T-helper 17 cell (primary cell): ENCODE measurements at regions not wholly inside any gene's neighbourhood (a gene's known extent, or its start where the extent isn't known, plus 50 kb on each side); places are given as distances from the start of the nearest gene placed in this dataset.
"Not testable (repeated sequence)": the region's sequence is repeated elsewhere in the genome, so short reads cannot be mapped to it uniquely, and the experiment has no call there.

Experiments used
- ATAC-seq: fragments of 150-1000 bp; cut with Tn5 transposase; 2 replicates; pipeline ENCODE4 v1.10.0; 2021; ENCODE audit warnings: mild to moderate bottlenecking, moderate library complexity
- DNase-seq, 3 donors: peaks; one replicate each; pipeline versions ENCODE4 v3.0.0 to v3.0.0-alpha.2; 2020 to 2021
- H3K9me3 ChIP-seq: one replicate; pipeline ENCODE4 v1.7.0; 2013; ENCODE audit warnings: low read length, mild to moderate bottlenecking; ENCODE audit not compliant: control insufficient read depth, poor library complexity, severe bottlenecking
- H3K27ac Mint-ChIP-seq: one replicate; pipeline ENCODE4 v1.8.0; 2022; ENCODE audit warnings: mild to moderate bottlenecking, moderate library complexity, mixed read lengths
- H3K27me3 Mint-ChIP-seq: one replicate; pipeline ENCODE4 v1.8.0; 2022; ENCODE audit warnings: mixed read lengths
- H3K36me3 Mint-ChIP-seq: one replicate; pipeline ENCODE4 v1.8.0; 2022; ENCODE audit warnings: low read depth, mixed read lengths
- H3K4me1 Mint-ChIP-seq: one replicate; pipeline ENCODE4 v1.8.0; 2022; ENCODE audit warnings: mild to moderate bottlenecking, mixed read lengths
- H3K4me3 Mint-ChIP-seq: one replicate; pipeline ENCODE4 v1.8.0; 2022; ENCODE audit warnings: mild to moderate bottlenecking, moderate library complexity, mixed read lengths

DNA sequence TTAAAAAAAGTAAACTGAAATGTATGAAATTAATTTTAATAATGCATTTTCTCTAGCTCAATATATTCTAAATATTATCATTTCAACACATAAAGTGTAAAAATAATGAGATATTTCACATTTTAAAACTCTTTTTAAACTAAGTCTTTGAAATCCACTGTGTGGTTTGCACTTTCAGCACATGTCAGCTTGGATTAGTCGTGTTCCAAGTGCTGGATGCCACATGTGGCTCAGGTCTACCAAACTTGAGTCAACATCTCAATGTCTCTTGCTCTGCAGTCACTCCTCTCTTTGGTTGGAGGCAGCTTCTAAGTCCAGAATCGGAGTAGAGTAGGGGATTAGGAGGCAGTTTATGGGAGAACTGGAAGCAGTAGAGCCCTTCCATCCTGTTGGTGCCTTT is 173.7 kb upstream of the ANKRD55 start:
- ATAC-seq (no peak), DNase-seq (no peak)
- H3K36me3 Mint-ChIP-seq: no peaks in the 10 kb centered on the region

DNA sequence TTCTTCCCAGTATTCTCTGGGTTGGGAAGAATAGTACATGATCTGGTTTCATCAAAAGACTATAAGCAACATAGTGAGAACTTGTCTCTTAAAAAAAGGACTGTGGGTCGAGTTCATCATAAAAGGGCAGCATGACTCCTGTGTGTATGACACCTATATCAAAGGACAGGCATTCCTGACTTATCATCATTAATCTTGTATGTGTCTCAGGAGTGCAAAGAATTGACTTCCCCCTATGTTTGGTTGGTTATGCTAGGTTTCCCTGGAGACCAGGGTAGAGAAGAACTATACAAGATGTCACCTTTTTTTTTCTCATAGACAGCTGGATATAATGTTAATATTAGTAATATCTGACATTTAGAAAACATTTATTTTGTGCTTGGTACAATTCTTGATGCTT is 173.1 kb upstream of the ANKRD55 start:
- H3K36me3 Mint-ChIP-seq: no peaks in the 10 kb centered on the region
- peaks cover 2% of the 10 kb centered on the region for H3K4me1 Mint-ChIP-seq
- H3K27me3 Mint-ChIP-seq: no peaks in the 10 kb centered on the region
- no peak overlapping the region for H3K27ac Mint-ChIP-seq
- ATAC-seq: no peak
- H3K9me3 ChIP-seq: no peaks in the 10 kb centered on the region
- no peak overlapping the region for H3K4me3 Mint-ChIP-seq
- no peak for DNase-seq

More for the DNA sequence above, 173.7 kb upstream of the ANKRD55 start:
- Mint-ChIP-seq H3K27ac (peak overlapping the region; percentile 6), H3K4me1 (peaks cover 2% of the 10 kb centered on the region), H3K27me3 (no peaks in the 10 kb centered on the region), H3K4me3 (no peak overlapping the region)
- peaks cover under 1% of the 10 kb centered on the region for H3K9me3 ChIP-seq

DNA sequence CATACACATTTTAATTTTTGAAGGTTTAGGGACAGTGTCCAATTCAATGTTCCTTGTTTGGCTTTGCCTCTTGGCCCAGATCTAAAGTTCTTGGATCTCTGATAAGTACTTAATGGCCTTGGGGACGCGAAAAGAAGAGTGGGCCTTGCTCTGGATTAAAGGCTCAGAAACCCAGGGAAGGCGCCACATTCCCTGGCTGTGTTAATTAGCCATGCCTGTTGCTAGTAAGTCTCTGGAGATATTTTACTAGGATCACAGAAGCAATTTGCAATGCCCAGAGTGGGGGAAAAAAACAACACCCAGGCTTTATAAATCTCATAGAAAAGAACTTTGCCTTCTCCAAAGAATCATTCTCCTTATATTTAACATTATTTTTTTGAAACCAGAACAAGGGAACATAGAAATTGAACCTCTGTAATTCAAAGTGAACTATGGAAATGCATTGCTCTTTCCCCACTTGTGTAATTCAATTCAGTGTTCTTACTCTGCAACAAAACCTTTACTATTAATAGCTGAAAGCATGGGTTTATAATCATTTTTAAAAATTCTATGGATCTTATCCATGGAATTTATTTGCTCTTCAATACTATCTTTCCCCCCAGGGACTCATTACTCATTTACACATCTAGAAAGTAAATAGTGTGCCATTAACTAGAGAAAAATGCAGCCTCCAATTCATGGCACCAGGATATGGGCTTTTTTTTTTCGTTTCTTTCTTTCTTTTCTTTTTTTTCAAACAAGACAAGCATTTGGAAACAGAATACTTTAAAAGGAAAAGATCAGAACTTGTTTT is 172.2 kb upstream of the ANKRD55 start:
- H3K36me3 Mint-ChIP-seq: no peaks in the 10 kb centered on the region
- H3K27me3 Mint-ChIP-seq: no peaks in the 10 kb centered on the region
- no peaks in the 10 kb centered on the region for H3K9me3 ChIP-seq

DNA sequence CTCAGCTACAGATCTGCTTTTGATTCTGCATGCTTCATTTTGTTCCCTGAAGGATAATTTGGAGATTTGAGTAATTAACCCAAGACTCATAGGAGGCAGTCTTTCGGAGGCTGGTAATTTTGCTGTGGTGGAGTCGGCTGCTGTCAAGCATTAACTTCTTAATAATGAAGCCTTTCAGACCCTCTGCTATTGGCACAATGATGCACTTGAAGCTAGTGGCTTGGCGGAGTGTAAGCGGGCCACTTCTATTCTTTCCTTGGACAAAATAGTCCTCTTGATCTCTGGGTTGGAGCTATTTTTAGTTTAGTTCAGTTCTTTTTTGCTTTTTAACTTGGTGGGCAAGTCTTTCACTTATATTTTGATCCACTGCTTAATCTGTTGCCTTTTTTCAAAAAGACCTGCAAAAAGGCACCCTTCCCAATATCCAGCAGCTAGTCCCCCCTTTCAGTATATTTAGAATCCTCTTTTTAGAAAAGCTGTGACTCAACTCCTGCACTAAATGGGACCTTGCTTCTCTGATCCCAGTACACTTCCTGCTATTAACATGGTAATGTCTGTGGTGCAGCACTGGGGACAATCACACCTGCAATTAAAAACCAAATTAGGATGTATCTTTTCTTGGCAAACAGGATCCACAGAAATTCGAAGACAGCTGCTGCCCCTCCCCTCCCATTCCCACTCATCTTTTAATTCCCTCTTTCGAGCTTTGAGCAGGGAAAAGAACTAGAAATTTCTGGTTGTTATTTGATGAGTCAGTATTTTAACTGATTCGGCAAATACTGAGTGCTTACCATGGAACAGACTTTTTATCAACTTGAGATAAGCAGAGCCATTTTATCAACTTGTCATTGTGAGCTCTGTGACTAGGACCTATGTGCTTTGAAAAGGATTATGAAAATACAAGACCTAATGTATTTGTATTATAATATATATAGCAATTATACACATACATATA is 169.4 kb upstream of the ANKRD55 start:
- no peaks in the 10 kb centered on the region for H3K9me3 ChIP-seq
- Mint-ChIP-seq H3K36me3 (no peaks in the 10 kb centered on the region), H3K27me3 (no peaks in the 10 kb centered on the region), H3K27ac (no peak overlapping the region), H3K4me3 (no peak overlapping the region), H3K4me1 (peaks cover 2% of the 10 kb centered on the region)
- DNase-seq: no peak
- ATAC-seq: no peak

More for the DNA sequence above, 172.2 kb upstream of the ANKRD55 start:
- Mint-ChIP-seq H3K4me1 (peaks cover 2% of the 10 kb centered on the region), H3K4me3 (no peak overlapping the region), H3K27ac (no peak overlapping the region)
- ATAC-seq (no peak), DNase-seq (no peak)

DNA sequence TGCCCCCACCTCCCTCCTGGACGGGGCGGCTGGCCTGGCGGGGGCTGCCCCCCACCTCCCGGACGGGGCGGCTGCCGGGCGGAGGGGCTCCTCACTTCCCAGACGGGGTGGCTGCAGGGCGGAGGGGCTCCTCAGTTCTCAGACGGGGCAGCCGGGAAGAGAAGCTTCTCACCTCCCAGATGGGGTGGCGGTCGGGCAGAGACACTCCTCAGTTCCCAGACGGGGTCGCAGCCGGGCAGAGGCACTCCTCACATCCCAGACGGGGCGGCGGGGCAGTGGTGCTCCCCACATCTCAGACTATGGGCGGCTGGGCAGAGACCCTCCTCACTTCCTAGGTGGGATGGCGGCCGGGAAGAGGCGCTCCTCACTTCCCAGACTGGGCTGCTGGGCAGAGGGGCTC is 164.7 kb upstream of the ANKRD55 start:
- not testable (repeated sequence) for H3K4me1 Mint-ChIP-seq

DNA sequence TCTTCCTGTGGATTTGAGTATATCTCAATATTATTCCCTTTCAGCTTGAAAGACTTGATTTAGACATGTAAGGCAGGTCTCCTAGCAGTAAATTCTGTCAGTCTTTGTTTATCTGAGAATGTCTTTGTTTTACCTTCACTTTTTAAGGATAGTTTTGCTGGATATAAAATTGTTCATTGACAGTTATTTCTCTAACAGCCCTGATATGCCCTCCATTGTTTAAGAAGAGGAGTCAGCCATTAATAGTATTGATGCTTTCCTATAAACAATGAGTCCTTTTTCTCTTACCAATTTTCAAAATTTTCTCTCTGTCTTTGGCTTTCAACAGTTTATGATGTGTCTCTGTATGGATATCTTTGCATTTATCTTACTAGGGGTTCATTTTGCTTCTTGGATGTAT is 163.5 kb upstream of the ANKRD55 start:
- Mint-ChIP-seq H3K36me3 (no peaks in the 10 kb centered on the region), H3K4me1 (no peaks in the 10 kb centered on the region)
- no peak for ATAC-seq

More for the DNA sequence above, 164.7 kb upstream of the ANKRD55 start:
- H3K27ac Mint-ChIP-seq, DNase-seq, ATAC-seq, H3K36me3 Mint-ChIP-seq, H3K4me3 Mint-ChIP-seq, H3K27me3 Mint-ChIP-seq, H3K9me3 ChIP-seq: not testable (repeated sequence)

DNA sequence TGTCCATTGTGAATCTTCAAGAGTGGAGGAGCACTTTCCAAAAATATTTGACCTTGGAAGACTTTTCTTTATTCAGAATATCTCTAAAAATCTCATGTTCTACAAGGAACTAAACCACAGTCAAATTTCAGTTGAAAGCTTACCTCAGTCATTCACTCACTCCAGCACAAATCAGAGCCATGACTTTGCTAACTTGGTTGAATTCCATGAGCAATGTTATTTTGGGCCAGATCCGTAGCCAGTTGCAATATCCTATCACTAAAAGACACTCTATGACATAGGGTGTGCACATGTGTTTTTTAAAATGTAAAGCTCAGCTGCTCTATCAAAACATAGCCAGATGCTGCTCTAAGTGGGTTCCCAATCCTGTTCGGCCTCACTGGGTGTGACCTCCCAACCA is 156.1 kb upstream of the ANKRD55 start:
- no peaks in the 10 kb centered on the region for H3K4me1 Mint-ChIP-seq
- H3K36me3 Mint-ChIP-seq: peaks cover 2% of the 10 kb centered on the region
- H3K27ac Mint-ChIP-seq: no peak overlapping the region
- DNase-seq (no peak), ATAC-seq (no peak)
- H3K9me3 ChIP-seq: no peaks in the 10 kb centered on the region
- no peak overlapping the region for H3K4me3 Mint-ChIP-seq
- H3K27me3 Mint-ChIP-seq: peaks cover 5% of the 10 kb centered on the region

More for the DNA sequence above, 163.5 kb upstream of the ANKRD55 start:
- H3K9me3 ChIP-seq: no peaks in the 10 kb centered on the region
- no peak for DNase-seq
- Mint-ChIP-seq H3K27ac (no peak overlapping the region), H3K27me3 (no peaks in the 10 kb centered on the region), H3K4me3 (no peak overlapping the region)

DNA sequence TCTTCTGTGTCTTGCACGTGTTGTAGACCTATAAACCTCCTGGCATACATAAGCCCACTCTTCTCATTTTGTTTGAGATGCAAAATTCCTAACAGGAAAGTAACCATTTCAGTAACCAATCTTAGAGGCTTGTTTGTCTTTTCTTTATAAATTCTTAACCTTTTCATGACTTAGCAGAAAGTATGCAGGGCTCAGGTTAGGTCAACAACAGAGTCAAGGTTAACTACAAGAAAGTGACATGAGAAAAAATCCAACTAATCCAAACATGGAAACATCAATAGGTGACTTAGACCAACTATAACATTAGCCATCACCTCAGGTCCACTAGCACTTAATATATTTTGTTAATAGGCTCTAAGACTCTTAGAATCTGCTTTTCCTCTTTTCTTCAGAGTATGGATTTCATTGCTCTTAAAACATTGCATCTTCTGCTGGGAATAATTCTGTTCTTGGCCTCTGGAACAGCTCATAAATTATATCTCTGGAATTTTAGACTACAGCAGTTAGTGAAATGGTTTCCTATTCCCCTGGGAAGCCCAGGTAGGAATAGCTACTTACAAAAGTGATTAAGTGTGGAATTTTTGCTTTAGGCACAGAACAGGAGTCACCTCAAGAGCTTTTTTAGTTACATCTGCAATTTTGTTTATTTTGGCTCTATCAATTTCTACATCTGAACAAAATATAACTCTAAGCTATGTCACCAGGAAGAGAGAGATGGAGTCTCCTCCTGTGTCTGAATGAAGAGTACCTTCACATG is 155.3 kb upstream of the ANKRD55 start:
- Mint-ChIP-seq H3K27me3 (peaks cover 5% of the 10 kb centered on the region), H3K4me1 (no peaks in the 10 kb centered on the region), H3K27ac (no peak overlapping the region), H3K36me3 (peaks cover 2% of the 10 kb centered on the region), H3K4me3 (no peak overlapping the region)
- no peaks in the 10 kb centered on the region for H3K9me3 ChIP-seq
- DNase-seq: no peak
- ATAC-seq: no peak

DNA sequence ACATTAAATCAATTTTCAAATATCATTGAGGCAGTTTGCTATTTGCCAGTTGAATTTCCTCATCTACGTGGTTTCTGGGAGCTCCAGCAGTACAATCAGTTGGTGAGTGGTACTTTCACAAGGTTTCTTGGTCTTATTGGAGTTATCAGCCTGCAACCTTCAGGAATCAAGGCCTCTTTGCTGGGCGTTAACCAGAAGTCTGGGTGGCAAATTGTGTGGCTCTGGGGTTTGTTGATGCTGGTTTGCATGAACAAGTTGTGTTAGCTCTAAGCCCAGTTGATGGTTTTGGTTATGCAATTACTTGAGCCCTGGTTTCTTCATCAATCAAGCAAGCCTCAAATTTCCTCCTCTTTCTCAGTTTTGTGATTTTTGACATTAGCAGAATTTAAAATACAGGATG is 152.9 kb upstream of the ANKRD55 start:
- no peak for ATAC-seq
- no peak overlapping the region for H3K4me3 Mint-ChIP-seq
- H3K9me3 ChIP-seq: no peaks in the 10 kb centered on the region
- peaks cover 7% of the 10 kb centered on the region for H3K36me3 Mint-ChIP-seq
- H3K27me3 Mint-ChIP-seq: peaks cover 5% of the 10 kb centered on the region
- no peak overlapping the region for H3K27ac Mint-ChIP-seq
- H3K4me1 Mint-ChIP-seq: peaks cover 3% of the 10 kb centered on the region
- no peak for DNase-seq

DNA sequence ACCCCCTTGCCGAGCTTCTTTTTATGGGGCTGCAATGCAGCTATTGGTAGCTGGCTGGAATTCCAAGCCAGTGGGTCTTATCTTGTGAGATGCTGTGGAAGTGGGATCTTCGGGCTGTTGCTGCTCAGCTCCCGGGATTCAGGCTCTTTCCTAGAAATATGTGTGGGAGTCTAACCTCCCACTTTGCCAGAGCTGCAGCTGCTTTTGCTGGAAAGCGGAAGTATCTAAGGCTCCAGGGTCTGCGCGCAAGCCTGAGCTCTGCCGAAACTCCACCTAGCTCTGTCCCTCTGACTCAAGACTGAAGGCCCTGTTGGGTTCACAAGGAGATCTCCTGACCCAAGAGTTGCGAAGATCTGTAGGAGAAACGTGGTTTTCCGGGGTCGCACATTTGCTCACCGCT is 151.1 kb upstream of the ANKRD55 start:
- ATAC-seq (no peak), DNase-seq (no peak)
- H3K9me3 ChIP-seq: no peaks in the 10 kb centered on the region
- H3K4me3 Mint-ChIP-seq: no peak overlapping the region
- H3K4me1 Mint-ChIP-seq: peaks cover 3% of the 10 kb centered on the region
- no peak overlapping the region for H3K27ac Mint-ChIP-seq
- H3K27me3 Mint-ChIP-seq: peaks cover 5% of the 10 kb centered on the region
- H3K36me3 Mint-ChIP-seq: peaks cover 7% of the 10 kb centered on the region

DNA sequence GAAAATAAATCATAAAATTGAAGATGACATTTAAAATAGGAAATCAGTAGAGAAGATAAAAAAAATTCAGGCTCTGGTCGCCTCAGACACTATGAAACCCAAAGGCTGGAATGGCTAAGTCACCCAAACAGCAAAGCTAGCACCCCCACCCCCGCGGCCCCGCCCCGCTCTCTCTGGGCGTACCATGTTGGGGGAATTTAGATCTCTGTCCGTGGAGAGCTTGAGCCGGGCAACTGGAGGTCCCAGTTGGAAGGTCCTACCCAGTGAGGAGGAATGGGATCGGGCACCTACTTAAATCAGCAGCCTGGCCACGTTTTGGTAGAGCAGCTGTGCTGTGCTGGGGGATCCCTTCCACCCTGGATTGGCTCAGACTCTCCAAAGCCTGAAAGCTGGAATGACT is 150.6 kb upstream of the ANKRD55 start:
- no peak overlapping the region for H3K27ac Mint-ChIP-seq
- ATAC-seq (no peak), DNase-seq (no peak)
- H3K9me3 ChIP-seq: no peaks in the 10 kb centered on the region
- H3K4me3 Mint-ChIP-seq: no peak overlapping the region
- peaks cover 7% of the 10 kb centered on the region for H3K36me3 Mint-ChIP-seq
- H3K27me3 Mint-ChIP-seq: peaks cover 5% of the 10 kb centered on the region
- H3K4me1 Mint-ChIP-seq: peaks cover 3% of the 10 kb centered on the region

DNA sequence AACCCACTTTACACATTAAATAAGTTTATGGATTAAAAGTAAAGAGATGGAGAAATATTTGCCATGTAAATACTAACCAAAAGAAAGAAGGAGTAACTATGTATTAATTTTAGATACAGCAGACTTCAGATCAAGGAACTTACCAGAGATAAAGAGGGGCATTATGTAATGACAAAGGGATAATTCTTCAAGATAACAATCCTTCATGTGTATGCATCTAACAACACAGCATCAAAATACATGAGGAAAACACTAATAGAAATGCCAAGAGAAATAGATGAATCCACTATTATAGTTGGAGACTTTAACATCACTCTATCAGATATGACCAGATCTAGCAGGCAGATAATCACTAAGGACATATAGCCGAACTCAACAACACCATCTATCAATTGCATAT is 149.8 kb upstream of the ANKRD55 start:
- Mint-ChIP-seq H3K27me3 (peaks cover 5% of the 10 kb centered on the region), H3K4me3 (no peak overlapping the region), H3K4me1 (peaks cover 3% of the 10 kb centered on the region), H3K36me3 (peaks cover 7% of the 10 kb centered on the region), H3K27ac (no peak overlapping the region)
- H3K9me3 ChIP-seq: no peaks in the 10 kb centered on the region
- no peak for ATAC-seq
- DNase-seq: no peak

DNA sequence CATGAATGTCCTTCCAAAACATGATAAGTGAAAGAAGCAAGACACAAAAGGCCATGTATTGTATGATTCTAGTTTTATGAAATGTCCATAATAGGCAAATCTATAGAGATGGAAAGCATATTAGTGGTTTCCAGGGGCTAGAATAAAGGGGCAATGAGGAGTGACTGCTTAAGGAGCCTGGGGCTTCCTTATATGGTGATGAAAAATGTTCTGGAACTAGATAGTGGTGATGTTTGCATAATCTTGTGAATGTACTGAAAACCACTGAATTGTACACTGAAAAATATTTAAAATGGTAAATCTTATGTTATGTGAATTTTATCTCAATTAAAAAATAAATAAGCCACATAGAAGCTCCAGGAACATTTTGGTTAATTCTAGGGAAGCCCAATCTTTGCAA is 144.4 kb upstream of the ANKRD55 start:
- Mint-ChIP-seq H3K4me1 (no peaks in the 10 kb centered on the region), H3K27ac (no peak overlapping the region), H3K4me3 (no peak overlapping the region), H3K27me3 (no peaks in the 10 kb centered on the region), H3K36me3 (peaks cover 5% of the 10 kb centered on the region)
- ATAC-seq (no peak), DNase-seq (no peak)
- no peaks in the 10 kb centered on the region for H3K9me3 ChIP-seq
